ENCODE measurements at regions not wholly inside any gene's neighbourhood (a gene's known extent, or its start where the extent isn't known, plus 50 kb on each side); places are given as distances from the start of the nearest gene placed in this dataset.

DNA sequence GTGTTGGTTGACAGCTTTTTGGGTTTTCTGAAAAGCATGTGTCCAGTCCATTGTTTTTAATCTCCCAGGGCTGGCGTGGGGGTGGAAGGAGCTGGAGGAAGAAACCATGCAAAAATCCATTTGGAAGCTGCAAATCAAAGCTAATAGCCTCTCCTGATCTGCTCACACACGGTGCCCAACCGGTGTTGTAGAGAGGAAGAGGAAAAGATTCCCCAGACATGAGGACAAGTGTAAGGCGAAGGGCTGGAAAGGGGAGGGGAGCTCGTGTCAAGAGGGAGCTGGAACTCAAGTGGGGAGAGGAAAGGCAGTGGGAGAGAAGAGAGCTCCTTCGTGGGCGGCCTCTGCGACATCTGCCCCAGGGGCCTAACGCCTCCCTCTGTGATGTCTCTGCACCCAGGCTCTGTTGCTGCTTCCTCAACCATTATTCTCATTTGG, 112.3 kb upstream of the IRF2BP2 start:
- DNase-seq (ENCODE audit: low read depth) = no peak

DNA sequence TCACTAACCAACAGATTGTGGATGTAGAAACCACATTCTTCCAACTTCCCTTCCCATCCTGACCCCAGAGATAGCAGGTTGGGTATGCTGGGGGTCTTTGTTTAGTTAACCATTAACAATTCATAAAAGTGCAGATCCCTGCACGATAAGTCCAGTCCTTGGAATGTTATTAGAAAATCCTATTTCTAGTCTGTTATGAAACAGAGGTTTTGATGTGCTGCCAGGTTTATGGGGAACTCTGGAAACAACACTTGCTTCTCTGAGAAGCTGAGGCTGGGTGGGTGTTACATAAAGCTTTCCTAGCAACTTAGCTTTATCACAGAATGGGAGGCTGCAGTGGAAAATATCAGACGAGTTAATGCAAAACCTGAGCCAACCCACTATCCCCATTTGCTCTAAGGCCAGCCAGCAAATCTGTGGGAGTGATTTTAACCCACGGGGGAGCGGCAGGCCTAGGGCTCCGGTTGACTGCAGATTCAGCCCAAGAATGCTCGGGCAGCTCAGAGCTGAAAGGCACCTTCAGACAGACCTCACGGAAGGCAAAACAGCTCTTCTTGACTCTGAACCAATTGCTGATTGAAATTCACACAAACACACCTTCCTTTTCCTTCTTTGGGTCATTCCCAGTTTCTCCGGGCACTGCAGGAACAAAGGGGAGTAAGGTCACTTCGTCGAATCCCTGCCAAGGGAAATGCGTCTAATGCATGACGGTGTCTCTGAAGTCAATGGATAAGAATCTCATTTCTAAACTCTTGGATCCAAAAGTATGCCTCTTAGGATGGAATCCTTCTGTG, 111.7 kb upstream of the IRF2BP2 start:
- DNase-seq (ENCODE audit: low read depth) = peak; percentile 64

DNA sequence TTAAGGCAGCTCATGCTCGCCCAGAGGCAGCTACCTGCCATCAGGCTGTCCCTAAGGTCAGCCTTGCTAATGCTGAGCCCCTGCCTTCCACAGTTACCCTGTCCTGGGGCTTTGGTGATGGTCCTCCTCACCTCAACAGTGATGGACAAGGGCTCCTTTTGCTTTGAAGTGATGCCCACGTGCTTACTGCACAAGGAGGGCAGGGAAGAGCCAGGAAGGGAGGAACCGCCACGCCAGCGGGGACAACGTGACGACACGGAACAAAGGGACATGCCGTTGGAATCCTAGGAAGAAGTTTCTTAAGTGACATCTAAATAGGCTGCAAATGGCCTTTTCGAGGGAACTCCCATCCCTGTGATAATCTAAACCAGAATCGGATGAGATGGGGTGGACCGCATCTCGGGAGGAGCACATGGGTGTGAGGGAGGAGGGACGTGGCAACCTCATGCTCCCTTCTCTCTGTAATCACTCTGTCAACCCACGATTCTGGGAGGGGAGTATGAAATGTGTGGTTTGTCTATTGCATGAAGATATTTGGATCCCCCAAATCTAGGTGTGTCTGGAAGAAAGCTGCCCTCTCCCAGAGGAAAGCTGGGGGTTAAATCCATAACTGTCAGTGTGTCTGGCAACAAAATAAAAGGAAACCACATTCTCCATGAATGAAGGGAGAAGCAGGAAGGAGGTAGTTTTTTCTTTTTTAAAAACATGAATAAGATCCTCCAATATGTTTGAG, 110.9 kb upstream of the IRF2BP2 start:
- DNase-seq (ENCODE audit: low read depth) = no peak

DNA sequence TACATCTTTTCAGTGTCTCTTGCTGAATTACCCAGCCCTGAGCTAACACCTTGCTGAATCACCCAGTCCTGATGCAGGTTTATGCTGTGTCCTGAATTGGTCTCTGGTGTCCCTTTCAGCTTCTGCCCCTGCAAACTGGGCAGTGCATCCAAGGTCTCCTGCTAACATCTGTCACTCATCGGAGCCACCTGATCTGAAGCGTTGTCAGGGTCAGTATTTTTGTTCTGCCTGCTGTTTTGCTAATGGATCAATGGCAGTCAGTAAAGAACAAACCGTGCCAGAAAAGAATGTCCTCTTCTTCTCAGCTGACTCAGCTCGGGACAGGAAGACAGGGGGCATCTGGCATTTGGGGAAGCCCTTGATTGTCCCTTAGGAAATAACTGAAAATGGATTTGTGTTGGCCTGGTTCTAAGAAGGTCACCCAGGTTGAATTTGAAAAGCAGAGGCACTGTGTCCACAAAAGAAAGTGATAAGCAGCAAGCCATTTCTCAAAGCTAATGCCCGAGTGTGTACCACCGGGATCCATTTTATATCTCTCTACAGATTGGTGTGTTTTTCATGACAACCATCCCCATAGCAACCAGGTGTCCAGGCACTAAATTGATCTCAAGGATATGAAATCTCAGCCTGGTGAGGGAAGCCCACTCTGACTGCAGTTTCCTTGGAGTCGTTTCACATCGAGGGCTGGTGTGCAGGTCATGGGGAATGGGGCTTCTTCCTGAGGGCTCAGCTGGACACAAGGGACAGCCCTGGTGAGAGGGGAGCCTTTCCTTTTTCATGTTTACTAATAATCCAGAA, 109.7 kb upstream of the IRF2BP2 start:
- no peak for DNase-seq (ENCODE audit: low read depth)

DNA sequence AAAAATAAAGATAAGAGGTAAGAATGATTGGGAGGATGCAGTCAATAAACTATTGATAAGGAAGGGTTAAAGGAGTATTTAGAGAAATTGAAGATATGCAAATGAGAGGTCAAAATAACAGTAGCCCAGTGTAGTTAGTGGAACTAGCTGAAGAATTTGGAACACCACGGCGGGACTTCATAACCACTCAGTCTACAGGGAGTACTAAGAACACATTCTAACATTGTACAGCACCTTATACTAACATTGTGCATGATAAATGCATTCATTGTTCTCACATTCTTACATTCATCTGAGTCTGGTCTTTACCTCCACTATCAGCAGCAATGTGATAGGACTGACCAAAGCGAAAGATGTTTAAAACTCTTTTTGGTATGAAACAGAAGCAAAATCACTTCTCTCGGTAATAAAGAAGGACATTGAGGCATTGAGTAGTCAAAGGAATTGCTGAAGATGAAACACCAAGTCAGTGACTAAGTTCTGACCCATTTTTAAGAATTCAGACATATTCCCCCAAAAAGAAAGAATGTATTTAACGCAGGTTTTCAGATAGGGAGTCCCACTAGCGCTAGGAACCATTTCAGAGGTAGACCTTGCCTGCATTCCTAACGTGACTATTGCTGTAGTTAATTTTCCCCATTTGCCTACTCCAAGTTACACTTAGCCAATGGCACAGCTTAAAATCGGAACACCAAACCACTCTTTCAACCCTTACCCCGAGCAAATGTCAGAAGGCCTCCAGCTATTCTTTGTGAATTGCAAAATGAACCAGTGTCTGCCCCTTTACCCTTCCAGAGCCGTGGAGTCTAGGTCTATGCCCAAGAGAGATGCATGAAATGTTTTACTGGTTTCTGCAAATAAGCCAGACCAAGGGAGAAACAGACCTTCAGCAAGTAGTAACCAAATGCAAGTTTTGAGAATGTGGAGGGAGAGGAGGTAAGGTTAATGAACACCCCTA, 108.8 kb upstream of the IRF2BP2 start:
- no peak for DNase-seq (ENCODE audit: low read depth)

DNA sequence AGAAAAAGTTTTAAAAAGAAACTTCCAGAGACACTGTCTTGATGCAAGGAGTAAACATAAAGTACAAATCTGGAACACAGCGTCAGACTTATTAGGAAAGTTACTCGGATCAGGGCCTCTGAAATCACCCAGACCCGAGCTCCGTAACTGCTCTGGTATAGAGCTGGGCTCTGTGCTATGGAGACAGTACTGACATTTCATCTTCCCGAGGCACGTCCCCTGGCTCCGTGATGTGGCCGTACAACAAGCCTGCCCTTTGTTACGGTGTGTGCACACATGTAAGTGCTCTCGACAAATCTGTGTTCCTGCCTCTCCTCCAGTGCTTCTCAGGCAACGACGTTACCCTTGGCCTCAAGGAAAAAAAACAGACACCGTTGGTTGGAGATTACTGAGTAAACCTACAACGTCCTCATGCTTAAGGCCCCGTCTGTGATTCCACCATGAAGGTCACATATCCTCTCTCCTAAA, 107.0 kb upstream of the IRF2BP2 start:
- no peak for DNase-seq (ENCODE audit: low read depth)

DNA sequence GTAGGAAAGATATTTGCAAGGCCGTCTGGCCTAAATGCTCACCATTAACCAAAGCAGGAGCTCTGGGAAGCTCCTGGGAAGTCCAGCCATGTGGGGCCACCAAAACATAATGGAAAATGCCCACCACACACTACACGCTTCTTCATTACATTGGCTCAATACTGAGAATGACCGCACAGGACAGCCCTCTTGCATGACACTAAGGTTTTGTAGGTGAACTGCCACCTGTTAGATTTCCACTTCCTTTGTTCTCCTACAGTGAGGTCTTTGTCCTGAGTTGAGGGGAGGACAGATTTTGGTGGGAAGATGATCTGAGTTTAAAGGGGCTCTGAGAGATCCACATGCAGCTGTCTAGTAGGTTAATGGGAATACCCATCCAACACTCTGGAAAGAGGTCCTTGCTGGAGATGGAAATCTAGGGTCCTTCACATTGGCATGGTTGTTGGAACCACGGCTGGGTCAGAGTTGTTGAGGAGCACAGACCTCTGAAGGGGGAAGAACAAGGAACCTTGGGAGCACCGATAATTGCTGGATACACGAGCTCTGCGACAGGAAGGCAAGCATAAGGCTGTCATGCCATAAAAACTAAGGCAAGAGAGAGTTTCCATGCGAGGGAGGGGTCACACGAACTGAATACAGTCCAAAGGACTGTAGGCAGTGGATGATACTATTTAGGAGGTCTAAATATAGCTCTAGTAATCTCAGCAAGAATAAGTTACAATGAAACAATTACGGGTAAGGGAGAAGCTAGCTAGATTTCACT, 105.5 kb upstream of the IRF2BP2 start:
- DNase-seq (ENCODE audit: low read depth) = no peak

DNA sequence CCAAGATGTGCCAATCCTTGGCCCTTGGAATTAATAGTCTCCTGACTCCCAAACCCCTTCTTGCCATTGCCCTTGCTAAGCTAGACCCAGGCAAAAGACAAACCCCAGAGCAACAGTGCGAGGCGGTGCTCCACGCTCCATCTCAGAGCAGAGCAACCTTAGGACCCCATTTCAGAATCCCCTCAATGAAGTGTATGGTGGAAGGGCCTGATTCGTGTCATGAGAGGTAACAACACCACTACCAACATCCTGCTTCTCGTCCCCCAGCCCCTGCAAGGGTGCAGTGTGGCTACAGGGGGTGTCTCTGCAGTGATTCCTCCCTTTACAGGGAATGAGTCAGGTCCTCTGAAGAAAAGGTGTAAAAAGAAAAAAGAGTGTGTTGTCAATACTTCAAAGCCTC, 103.9 kb upstream of the IRF2BP2 start:
- no peak for DNase-seq (ENCODE audit: low read depth)

DNA sequence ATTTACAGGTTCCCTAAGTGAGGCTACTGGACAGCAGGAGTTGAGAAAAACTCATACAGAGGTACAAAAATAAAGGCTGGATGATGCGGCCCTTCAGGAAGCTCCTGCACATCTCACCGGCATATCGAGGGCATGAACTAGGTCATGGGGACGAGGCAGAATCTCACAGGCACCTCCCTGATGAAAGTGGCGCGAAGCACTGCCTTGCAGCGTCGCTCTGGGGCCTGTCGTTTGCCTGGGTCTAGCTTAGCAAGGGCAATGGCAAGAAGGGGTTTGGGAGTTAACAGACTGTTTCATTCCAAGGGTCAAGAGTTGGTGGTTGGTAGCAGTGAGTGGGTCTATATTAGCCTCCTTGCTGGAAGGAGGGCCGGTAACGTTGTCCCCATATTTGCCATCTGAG, 103.5 kb upstream of the IRF2BP2 start:
- no peak for DNase-seq (ENCODE audit: low read depth)

DNA sequence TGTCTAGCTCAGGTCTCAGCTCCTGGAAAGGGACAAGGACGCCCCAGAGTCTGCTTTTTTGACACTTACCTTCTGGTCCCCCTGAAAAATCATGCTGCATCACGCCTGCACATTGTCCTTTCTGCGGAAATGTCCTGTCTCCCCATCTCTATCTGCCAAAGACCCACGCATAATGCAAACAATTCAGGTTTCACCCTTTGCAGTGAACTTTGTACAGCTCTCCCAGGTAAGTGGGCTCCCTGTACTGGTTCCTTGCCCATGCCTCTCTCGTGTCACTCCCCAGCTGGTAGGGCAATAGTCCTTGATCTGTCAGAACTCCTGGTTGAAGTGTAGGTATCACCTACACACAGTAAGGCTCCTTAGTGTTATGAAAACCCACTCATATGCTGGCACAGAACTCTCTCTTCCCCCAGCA, 102.9 kb upstream of the IRF2BP2 start:
- DNase-seq (ENCODE audit: low read depth) = no peak

DNA sequence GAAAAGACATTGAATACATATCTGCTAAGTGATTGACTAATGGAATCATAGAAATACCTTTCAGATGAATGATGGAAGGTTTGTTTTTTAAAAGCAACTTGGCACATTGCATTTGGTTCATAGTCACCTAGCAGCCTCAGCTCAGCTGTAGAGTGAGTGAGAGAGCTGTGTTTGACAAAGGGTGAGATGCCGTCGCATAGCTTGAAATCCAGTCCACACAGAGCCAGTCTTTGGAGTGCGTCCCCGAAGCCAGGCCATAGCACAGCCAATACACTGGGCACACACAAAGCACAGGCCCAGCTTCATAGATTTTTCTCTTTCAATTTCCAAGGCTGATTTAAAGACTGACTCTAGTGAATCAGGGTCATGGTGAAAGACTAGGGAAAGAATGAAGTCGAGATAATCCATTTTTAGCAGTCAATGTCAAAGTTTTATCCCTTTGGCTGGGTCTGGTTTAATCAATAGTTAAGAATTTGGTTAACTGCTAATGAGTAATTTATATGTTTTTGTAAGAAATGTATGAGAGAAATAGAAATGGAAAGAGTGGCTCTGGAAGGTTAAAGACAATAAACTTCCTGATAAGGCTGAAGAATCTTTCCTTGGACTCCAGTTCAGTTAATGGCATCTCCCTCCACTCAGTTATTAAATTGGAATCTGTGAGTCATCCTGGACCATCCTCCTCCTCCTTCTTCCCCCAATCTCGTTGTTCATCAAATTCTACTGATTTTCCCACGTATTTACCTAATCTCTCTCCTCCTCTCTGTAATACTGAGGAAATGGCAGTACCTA, 101.2 kb upstream of the IRF2BP2 start:
- DNase-seq (ENCODE audit: low read depth) = no peak

DNA sequence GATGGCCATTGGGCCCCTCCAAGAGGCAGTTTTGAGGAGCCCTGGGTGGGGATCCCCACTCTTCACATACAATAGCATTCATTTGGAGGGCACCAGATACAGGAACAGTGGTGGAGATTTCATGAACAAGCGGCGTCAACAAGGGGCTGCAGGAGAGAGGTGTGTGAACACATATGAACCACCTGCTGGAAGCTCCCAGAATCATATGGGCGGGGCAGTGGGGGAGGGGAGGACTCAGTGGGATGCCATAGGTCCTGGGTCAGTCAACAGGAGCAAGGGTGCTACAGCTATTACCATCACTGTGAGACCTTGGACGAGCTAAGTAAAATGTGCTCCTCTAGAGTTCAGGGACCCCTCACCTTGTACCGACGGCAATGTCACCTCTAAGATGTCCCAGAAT, 100.4 kb upstream of the IRF2BP2 start:
- DNase-seq (ENCODE audit: low read depth) = no peak

DNA sequence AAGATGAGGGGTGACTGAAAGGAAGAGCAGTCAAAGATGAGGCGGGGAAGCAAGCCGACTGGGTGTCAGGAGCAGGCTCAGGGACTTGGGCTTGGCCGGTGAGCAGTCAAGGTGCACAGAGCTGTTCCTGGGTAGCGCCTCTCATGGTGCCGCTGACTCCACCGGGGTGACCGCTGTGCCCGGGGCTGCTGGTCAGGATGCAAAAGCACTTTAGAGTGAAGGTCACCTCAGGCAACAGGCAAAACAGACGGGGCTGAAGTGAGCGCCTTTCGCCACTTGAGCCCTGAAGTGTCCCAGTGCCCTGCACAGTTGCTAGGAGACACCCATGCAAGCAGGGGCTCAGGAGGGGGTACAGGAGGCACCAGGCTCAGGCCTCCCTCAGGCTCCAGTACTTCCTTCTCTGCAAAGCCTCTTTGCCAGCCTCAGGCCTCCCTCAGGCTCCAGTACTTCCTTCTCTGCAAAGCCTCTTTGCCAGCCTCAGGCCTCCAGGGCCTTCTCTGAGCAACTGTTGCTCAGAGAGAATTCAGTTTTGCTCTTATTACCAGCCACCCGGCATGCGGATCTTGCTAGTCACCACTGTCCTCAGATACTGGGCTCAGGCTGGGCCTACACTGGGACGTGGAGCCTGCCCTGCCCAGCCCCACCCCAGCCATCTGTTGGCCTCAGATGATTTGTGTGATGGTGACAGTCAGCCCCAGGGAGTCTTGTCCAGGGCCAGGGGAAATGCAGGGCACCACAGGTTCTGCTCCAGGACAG, 99.7 kb upstream of the IRF2BP2 start:
- no peak for DNase-seq (ENCODE audit: low read depth)

DNA sequence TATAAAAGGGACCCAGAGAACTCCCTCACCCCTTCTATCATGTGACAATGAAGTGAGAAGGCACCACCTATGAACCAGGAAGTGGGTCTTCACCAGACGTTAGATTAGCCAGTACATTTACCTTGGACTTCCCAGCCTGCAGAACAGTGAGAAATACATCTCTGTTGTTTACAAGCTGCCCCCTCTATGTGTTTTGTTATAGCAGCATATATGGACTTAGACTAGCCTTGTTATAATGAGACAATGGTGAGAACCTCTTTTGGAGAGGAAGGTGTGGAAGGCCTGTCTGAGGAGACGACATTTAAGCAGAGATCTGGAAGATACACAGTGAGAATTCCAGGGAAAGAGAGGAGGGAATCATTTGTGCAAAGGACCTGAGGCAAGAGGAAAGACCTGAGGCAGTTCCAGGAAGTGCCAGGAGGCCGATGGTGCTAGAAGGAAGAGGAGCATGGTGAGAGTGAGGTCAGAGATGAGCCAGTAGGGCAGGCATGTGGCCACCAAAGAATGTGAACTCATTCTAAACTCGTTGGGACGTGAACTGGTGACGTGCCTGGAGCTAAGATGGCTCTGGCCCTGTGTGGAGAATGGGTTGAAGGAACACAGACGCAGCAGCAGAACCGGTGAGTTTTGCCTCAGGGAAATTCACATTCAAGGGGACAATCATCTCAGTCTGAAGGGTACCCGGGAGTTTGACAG, 98.9 kb upstream of the IRF2BP2 start:
- no peak for DNase-seq (ENCODE audit: low read depth)

DNA sequence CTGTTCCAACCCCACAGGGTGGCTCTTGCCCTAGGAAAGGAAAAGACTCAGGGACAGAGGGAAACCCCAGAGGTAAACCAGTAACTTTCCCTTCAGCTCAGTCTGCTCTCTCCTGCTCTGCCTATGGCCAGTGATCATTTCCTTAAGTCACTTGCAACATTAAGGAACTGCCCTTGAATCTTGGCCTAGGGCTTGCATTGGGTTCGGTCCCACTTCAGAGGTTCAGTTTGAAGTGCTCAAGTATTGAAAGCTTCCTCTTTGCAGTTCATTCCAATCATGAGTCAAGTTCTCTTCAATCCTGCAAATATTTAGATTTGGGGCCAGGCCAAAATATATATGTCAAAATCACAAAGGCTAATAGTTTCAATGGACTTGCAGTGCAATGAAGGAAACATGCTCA, 97.7 kb upstream of the IRF2BP2 start:
- DNase-seq (ENCODE audit: low read depth) = no peak

DNA sequence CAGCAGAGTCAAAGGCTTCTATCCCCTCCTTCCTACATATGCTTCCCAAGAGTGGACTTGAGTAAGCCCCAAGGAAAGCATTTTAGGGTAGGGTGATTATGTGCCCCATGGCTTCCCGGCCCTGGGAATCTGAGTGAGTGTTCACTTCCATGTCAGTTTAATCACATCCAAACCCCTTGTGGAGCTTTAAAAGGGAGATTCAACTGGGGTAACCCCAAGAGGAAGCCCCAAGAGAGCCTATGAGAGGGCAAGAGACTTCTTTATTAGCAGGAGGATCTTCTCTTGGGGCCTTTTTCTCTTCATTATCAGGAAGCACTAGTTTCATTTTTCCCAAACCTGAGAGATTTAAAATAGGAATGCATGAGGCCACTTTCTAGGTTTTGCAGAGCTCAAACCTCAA, 97.0 kb upstream of the IRF2BP2 start:
- DNase-seq (ENCODE audit: low read depth) = no peak

DNA sequence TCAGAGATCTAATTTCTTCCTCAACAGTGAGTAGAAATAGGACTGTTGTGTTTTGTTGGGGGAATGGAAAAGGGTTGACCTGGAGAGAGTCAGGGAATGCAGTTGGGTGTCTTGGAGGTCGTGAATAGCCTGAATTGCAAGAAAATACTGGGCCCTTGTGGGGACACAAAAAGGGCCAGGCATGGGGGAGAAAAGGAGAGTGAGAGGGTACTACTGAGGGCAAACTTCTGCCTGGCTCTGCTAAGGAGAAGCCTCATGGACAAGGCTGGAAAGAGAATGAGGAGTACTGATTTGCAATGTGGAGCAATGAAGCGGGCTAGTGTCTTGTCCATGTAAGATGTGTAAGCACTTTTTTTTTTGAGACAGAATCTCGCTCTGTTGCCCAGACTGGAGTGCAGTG, 96.2 kb upstream of the IRF2BP2 start:
- DNase-seq (ENCODE audit: low read depth) = no peak

DNA sequence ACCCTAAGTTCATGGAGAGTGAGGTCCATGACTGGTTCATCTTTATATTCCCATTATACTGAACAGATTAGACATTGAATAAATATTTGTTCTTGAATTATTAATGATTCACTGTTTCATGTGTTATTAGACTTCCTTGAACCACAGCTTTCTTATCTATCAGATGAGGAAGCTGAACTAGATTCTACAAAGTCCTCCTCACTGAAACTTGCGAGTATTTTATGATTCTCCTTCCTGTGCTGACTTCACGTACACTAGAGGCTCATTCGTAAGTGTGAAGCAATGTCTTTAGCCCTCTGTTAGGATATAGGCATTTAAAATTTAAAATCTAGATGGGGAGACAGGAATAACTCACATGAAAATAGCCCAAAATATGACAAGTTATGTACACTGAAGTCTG, 95.6 kb upstream of the IRF2BP2 start:
- no peak for DNase-seq (ENCODE audit: low read depth)
